Progenitor cell of endocrine pancreas (in vitro differentiated cells): ENCODE measurements at regions not wholly inside any gene's neighbourhood (a gene's known extent, or its start where the extent isn't known, plus 50 kb on each side); places are given as distances from the start of the nearest gene placed in this dataset.

Experiments used
- DNase-seq: peaks from one replicate; pipeline ENCODE4 v3.0.0; 2021; ENCODE audit warnings: low spot score; ENCODE audit not compliant: unreplicated experiment
- H3K27ac Mint-ChIP-seq: 2 replicates; pipeline ENCODE4 v1.8.0; 2021; ENCODE audit warnings: mild to moderate bottlenecking, moderate library complexity, mixed read lengths
- H3K27me3 Mint-ChIP-seq: 2 replicates; pipeline ENCODE4 v1.8.0; 2021; ENCODE audit warnings: mixed read lengths
- H3K36me3 Mint-ChIP-seq: 2 replicates; pipeline ENCODE4 v1.8.0; 2022; ENCODE audit warnings: mixed read lengths; ENCODE audit not compliant: insufficient read depth
- H3K4me1 Mint-ChIP-seq: 2 replicates; pipeline ENCODE4 v1.8.0; 2021; ENCODE audit warnings: low read depth, mixed read lengths
- H3K4me3 Mint-ChIP-seq: 2 replicates; pipeline ENCODE4 v1.8.0; 2021; ENCODE audit warnings: low read depth, mild to moderate bottlenecking, moderate library complexity, mixed read lengths
- H3K9me3 Mint-ChIP-seq: 2 replicates; pipeline ENCODE4 v1.8.0; 2021; ENCODE audit warnings: low read depth, mixed read lengths
- TF ChIP-seq, protein P1 (sequence below): fragments of 200-600 bp; sonication (generic); IDR thresholded peaks from one replicate; pipeline ENCODE4 v1.5.0; 2021; ENCODE audit warnings: antibody characterized with exemption, mild to moderate bottlenecking; ENCODE audit not compliant: unreplicated experiment

- Mint-ChIP-seq H3K4me3 (no peak overlapping the region), H3K36me3 (no peaks in the 10 kb centered on the region), H3K27ac (no peak overlapping the region), H3K27me3 (peaks cover 7% of the 10 kb centered on the region), H3K4me1 (no peaks in the 10 kb centered on the region), H3K9me3 (peaks cover 4% of the 10 kb centered on the region)
- TF ChIP-seq, protein P1, sequence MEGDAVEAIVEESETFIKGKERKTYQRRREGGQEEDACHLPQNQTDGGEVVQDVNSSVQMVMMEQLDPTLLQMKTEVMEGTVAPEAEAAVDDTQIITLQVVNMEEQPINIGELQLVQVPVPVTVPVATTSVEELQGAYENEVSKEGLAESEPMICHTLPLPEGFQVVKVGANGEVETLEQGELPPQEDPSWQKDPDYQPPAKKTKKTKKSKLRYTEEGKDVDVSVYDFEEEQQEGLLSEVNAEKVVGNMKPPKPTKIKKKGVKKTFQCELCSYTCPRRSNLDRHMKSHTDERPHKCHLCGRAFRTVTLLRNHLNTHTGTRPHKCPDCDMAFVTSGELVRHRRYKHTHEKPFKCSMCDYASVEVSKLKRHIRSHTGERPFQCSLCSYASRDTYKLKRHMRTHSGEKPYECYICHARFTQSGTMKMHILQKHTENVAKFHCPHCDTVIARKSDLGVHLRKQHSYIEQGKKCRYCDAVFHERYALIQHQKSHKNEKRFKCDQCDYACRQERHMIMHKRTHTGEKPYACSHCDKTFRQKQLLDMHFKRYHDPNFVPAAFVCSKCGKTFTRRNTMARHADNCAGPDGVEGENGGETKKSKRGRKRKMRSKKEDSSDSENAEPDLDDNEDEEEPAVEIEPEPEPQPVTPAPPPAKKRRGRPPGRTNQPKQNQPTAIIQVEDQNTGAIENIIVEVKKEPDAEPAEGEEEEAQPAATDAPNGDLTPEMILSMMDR, result no peak
- DNase-seq, result no peak
Observed at GRCh38 chr9:88829276-88829675, 162.0 kb upstream of the S1PR3 start.

- DNase-seq, result no peak
- H3K9me3 Mint-ChIP-seq, result peaks cover 4% of the 10 kb centered on the region
- no peak overlapping the region for H3K4me3 Mint-ChIP-seq
- no peak overlapping the region for H3K27ac Mint-ChIP-seq
- H3K36me3 Mint-ChIP-seq, result no peaks in the 10 kb centered on the region
- peaks cover 10% of the 10 kb centered on the region for H3K27me3 Mint-ChIP-seq
- no peaks in the 10 kb centered on the region for H3K4me1 Mint-ChIP-seq
- TF ChIP-seq, protein P1, result no peak
Observed at GRCh38 chr9:88831713-88832407, 159.4 kb upstream of the S1PR3 start.

- peaks cover 4% of the 10 kb centered on the region for H3K9me3 Mint-ChIP-seq
- TF ChIP-seq, protein P1, result no peak
- no peak overlapping the region for H3K27ac Mint-ChIP-seq
- peaks cover 13% of the 10 kb centered on the region for H3K27me3 Mint-ChIP-seq
- no peak overlapping the region for H3K4me3 Mint-ChIP-seq
- H3K4me1 Mint-ChIP-seq, result no peaks in the 10 kb centered on the region
- DNase-seq, result no peak
- no peaks in the 10 kb centered on the region for H3K36me3 Mint-ChIP-seq
Observed at GRCh38 chr9:88833946-88834345, 157.3 kb upstream of the S1PR3 start.

DNA sequence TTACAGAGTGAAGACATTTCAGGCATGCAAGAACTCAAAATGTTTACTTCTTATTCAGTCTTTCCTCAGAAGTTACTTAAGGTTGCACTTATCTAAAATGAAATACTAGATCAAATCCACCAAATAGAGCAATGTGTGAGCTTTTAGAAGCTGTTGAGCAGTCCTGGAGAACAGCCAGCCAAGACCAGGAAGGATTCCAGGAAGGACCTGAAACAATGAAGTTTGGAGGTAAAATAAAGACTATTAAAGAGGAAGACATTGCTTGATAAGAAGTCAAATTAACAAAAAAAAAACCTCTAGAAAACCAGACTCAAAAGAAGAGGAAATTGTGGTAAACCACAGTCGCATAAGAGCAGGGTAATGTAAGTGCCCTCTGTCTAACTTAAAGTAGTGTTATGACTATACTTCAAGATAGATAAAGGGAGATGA is 156.2 kb upstream of the S1PR3 start:
- no peaks in the 10 kb centered on the region for H3K4me1 Mint-ChIP-seq
- H3K36me3 Mint-ChIP-seq, result no peaks in the 10 kb centered on the region
- H3K27me3 Mint-ChIP-seq, result peaks cover 15% of the 10 kb centered on the region
- TF ChIP-seq, protein P1, result no peak
- H3K27ac Mint-ChIP-seq, result no peak overlapping the region
- H3K4me3 Mint-ChIP-seq, result no peak overlapping the region
- DNase-seq, result no peak
- H3K9me3 Mint-ChIP-seq, result peaks cover 4% of the 10 kb centered on the region

DNA sequence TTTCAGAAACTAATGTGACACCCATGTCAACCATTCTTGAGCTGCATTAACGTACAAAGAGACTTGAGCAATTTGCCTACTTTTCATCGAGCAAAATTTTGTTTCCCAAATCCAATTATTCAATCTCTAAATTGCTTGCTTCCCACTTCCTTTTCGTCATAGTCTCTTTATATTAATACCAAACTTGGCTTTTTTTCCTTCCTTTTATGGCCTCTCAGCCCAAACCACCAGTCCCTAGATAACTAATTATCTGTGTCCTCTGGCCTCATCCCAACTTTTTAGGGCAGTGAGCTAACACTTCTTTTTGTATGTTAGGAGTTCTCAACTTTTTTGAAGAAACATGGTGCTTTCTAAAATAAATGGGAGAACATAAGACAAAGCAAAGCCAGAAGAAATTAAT is 155.5 kb upstream of the S1PR3 start:
- no peaks in the 10 kb centered on the region for H3K4me1 Mint-ChIP-seq
- peaks cover 4% of the 10 kb centered on the region for H3K9me3 Mint-ChIP-seq
- DNase-seq, result no peak
- TF ChIP-seq, protein P1, result no peak
- no peaks in the 10 kb centered on the region for H3K36me3 Mint-ChIP-seq
- no peak overlapping the region for H3K4me3 Mint-ChIP-seq
- H3K27ac Mint-ChIP-seq, result no peak overlapping the region
- peaks cover 15% of the 10 kb centered on the region for H3K27me3 Mint-ChIP-seq
